ENCODE measurements at regions not wholly inside any gene's neighbourhood (a gene's known extent, or its start where the extent isn't known, plus 50 kb on each side); places are given as distances from the start of the nearest gene placed in this dataset.

DNA sequence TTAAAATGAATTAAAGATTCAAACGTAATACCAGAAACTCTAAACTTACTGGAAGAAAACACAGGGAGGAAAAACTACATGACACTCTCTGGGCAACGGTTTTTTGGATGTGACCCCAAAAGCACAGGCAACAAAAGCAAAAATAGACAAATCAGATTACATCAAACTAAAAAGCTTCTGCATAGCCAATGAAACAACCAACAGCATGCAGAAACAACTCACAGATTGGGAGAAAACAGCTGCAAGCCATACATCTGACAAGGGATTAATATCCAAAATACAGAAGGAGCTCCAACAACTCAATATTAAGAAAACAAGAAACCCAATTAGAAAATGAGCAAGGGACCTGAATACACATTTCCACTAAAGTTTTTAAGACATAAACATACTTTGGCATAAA, 69.2 kb upstream of the ALOX12 start:
- H3K79me1 ChIP-seq (ENCODE audit: low read depth, low read length): no peaks in the 10 kb centered on the region
- H3K79me2 ChIP-seq (ENCODE audit: control insufficient read depth in 1 of 2, insufficient read depth in 2 of 2, low read length in 2 of 2): no peaks in the 10 kb centered on the region
- no peak for TF ChIP-seq JUND (IDR thresholded peaks at IDR 0.05; ENCODE audit: low read length)
- no peak for TF ChIP-seq MAFK (IDR thresholded peaks at IDR 0.05; ENCODE audit: low read depth, low read length)
- no peak for TF ChIP-seq SP1 (IDR thresholded peaks at IDR 0.05; ENCODE audit: low read depth, low read length)
- TF ChIP-seq KDM1A (IDR thresholded peaks at IDR 0.05; ENCODE audit: borderline replicate concordance, low read length): no peak
- H3K23me2 ChIP-seq (ENCODE audit: low read depth, low read length): no peaks in the 10 kb centered on the region
- no peak overlapping the region for H2BK12ac ChIP-seq (ENCODE audit: low read depth, low read length)
- FAIRE-seq (no peak), DNase-seq (ENCODE audit: low read depth in 1 of 2, low spot score in 2 of 2) (no peak)
- H3K4me3 ChIP-seq (ENCODE audit: extremely low read depth in 1 of 4, insufficient read depth in 2 of 4, low read depth in 3 of 4, low read length in 4 of 4): no peak overlapping the region
- H3K9ac ChIP-seq (replicated peaks in 1 of 4; ENCODE audit: extremely low read depth in 1 of 4, low read depth in 3 of 4, low read length in 3 of 4): no peak overlapping the region
- H2AFZ ChIP-seq (ENCODE audit: low read length): no peak overlapping the region
- no peak overlapping the region for H3K27ac ChIP-seq (ENCODE audit: low read depth, low read length)
- no peak overlapping the region for H4K91ac ChIP-seq (replicated peaks; ENCODE audit: insufficient read length, low read length)
- WGBS, 2 experiments (ENCODE audit: extremely low coverage in 1 of 2, insufficient coverage in 1 of 2, insufficient read length in 1 of 2, insufficient replicate concordance in 2 of 2, low coverage in 1 of 2, low lambda C conversion rate in 2 of 2, missing lambda C conversion rate in 1 of 2): 83% methylated on average over 2 of the region's 2 CpGs; no CpG with 5 or more reads in 1 of the 2 experiments
- H3K9me3 ChIP-seq (ENCODE audit: insufficient read depth in 2 of 2, low read depth in 1 of 2, low read length in 1 of 2): peaks cover 7 to 10% of the 10 kb centered on the region in 2 experiments; a peak in 2 of 4 replicates
- H2AK5ac ChIP-seq (ENCODE audit: low read depth, low read length): no peak overlapping the region
- no peak overlapping the region for H3K56ac ChIP-seq (replicated peaks; ENCODE audit: insufficient read length, low read depth, low read length)
- H4K20me1 ChIP-seq (replicated peaks in 1 of 2; ENCODE audit: control insufficient read depth in 1 of 2, insufficient read depth in 2 of 2, low read length in 2 of 2): no peaks in the 10 kb centered on the region
- no peak overlapping the region for H3K4me2 ChIP-seq (ENCODE audit: insufficient read depth in 1 of 2, low read depth in 2 of 2, low read length in 2 of 2)
- ChIA-PET POLR2A (ENCODE audit: partially characterized antibody) (interaction anchor here (0.5 kb wide), 1 partner anchor 35 kb away, joined by 3 read pairs; no protein-coding TSS in a partner anchor), CTCF (ENCODE audit: partially characterized antibody) (interaction anchor here (0.9 to 3.0 kb wide), 7 partner anchors 12 to 251 kb away, joined by 3 to 15 read pairs (median 7); no protein-coding TSS in a partner anchor)
- H2BK5ac ChIP-seq (ENCODE audit: low read depth, low read length): no peak overlapping the region
- H3K36me3 ChIP-seq (ENCODE audit: control insufficient read depth in 2 of 4, insufficient read depth in 4 of 4, low read length in 3 of 4): no peaks in the 10 kb centered on the region
- H3K27me3 ChIP-seq (replicated peaks in 1 of 4; ENCODE audit: control insufficient read depth in 3 of 4, extremely low read depth in 1 of 4, insufficient read depth in 3 of 4, low read length in 3 of 4): no peaks in the 10 kb centered on the region
- H3K18ac ChIP-seq (ENCODE audit: extremely low read depth, low read length): no peak overlapping the region
- no peak overlapping the region for H3K23ac ChIP-seq (ENCODE audit: insufficient read length)
- no peak overlapping the region for H2BK20ac ChIP-seq (ENCODE audit: low read length)
- H3K14ac ChIP-seq (ENCODE audit: insufficient read length): no peak overlapping the region
- H3K4me1 ChIP-seq (replicated peaks in 1 of 4; ENCODE audit: control insufficient read depth in 3 of 4, insufficient read depth in 4 of 4, low read length in 3 of 4): no peaks in the 10 kb centered on the region
- no peak overlapping the region for H2BK120ac ChIP-seq (replicated peaks; ENCODE audit: low read depth, low read length)
- no peak overlapping the region for H4K5ac ChIP-seq (ENCODE audit: insufficient read length, low read depth, low read length)
- no peak overlapping the region for H3K4ac ChIP-seq (replicated peaks; ENCODE audit: insufficient read length, low read depth, low read length)
- H4K8ac ChIP-seq (ENCODE audit: extremely low read depth, insufficient read depth, low read length): no peak overlapping the region
- H2BK15ac ChIP-seq (ENCODE audit: low read length): no peak overlapping the region
